NT2/D1 (cell line): ENCODE measurements at regions not wholly inside any gene's neighbourhood (a gene's known extent, or its start where the extent isn't known, plus 50 kb on each side); places are given as distances from the start of the nearest gene placed in this dataset.

Source experiments
- DNase-seq: peaks from one replicate; pipeline ENCODE4 v3.0.0-alpha.2; 2011; ENCODE audit warnings: low read depth, low spot score
- H3K27me3 ChIP-seq: 2 replicates; pipeline ENCODE4 v1.6.0; 2011; ENCODE audit warnings: mild to moderate bottlenecking; ENCODE audit not compliant: insufficient read length, insufficient read depth
- H3K36me3 ChIP-seq: 2 replicates; pipeline ENCODE4 v1.6.1; 2011; ENCODE audit warnings: mild to moderate bottlenecking, low read length, mixed read lengths; ENCODE audit not compliant: insufficient read depth, insufficient read length
- H3K4me1 ChIP-seq: 2 replicates; pipeline ENCODE4 v1.5.1; 2011; ENCODE audit not compliant: insufficient read depth, insufficient read length
- H3K4me3 ChIP-seq: 2 replicates; pipeline ENCODE4 v1.5.1; 2011; ENCODE audit warnings: low read depth; ENCODE audit not compliant: insufficient read length
- H3K9ac ChIP-seq: 2 replicates; pipeline ENCODE4 v1.6.0; 2011; ENCODE audit warnings: low read depth; ENCODE audit not compliant: insufficient read length
- H3K9me3 ChIP-seq: 2 replicates; pipeline ENCODE4 v1.5.1; 2011; ENCODE audit warnings: mild to moderate bottlenecking, low read length; ENCODE audit not compliant: insufficient read depth
- SUZ12 ChIP-seq: IDR thresholded peaks from 2 replicates; pipeline ENCODE4 v1.6.1; 2011; ENCODE audit not compliant: insufficient read length, insufficient read depth; ENCODE audit errors: extremely low read depth
- YY1 ChIP-seq: IDR thresholded peaks from 2 replicates; pipeline ENCODE4 v1.6.1; 2011; ENCODE audit not compliant: insufficient read length, insufficient read depth
- ZNF274 ChIP-seq: IDR thresholded peaks from 2 replicates; pipeline ENCODE4 v1.6.1; 2011; ENCODE audit warnings: mild to moderate bottlenecking, low read depth, low read length

DNA sequence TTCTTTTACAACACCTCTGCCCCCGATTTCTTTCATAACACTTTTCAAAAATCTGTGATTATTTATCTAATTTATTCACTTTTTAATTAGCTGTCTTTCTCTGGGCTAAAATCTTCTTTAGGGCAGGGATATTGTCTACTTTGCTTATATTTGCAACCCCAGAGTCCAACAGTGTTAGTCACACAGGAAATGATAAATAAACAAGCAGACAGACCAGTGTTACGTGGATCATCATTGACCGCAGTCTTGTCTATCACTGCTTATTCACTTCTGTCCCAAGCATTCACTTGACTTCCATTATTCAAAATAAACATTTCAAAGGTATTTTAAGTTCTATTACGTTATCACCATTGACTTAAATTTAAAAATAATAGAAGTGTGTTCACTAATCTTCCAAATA lies 237.6 kb upstream of the UBE2E3 start:
- no peak overlapping the region for H3K4me3 ChIP-seq

DNA sequence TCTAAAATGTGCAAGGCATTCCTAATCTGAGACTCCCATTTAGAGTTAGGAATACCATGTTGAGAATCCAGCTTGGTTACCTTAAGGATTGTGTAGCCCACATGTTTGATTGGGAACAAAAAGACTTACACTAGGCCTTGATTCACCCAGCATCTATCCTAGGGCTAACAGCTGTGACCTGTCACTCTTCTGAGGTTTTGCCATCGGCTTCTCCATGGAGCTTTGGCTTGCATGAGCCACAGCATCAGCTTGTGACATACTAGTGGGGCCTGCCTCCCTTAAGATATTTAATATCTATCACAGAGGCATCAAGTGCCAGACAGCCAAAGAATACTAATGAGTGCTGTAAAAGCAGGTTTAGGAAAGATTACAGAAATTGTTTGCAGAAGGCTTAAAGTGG lies 241.3 kb upstream of the UBE2E3 start:
- no peaks in the 10 kb centered on the region for H3K4me1 ChIP-seq
- no peaks in the 10 kb centered on the region for H3K9me3 ChIP-seq
- TF ChIP-seq SUZ12 (no peak), ZNF274 (no peak), YY1 (no peak)
- no peaks in the 10 kb centered on the region for H3K27me3 ChIP-seq
- no peak for DNase-seq
- H3K4me3 ChIP-seq, result no peak overlapping the region
- H3K36me3 ChIP-seq, result no peaks in the 10 kb centered on the region
- H3K9ac ChIP-seq, result no peak overlapping the region

More for the DNA sequence above, 237.6 kb upstream of the UBE2E3 start:
- H3K36me3 ChIP-seq, result no peaks in the 10 kb centered on the region
- no peak overlapping the region for H3K9ac ChIP-seq
- DNase-seq, result no peak
- TF ChIP-seq YY1, result no peak
- TF ChIP-seq SUZ12, result no peak
- no peak for TF ChIP-seq ZNF274
- H3K27me3 ChIP-seq, result no peaks in the 10 kb centered on the region
- no peaks in the 10 kb centered on the region for H3K4me1 ChIP-seq
- no peaks in the 10 kb centered on the region for H3K9me3 ChIP-seq

DNA sequence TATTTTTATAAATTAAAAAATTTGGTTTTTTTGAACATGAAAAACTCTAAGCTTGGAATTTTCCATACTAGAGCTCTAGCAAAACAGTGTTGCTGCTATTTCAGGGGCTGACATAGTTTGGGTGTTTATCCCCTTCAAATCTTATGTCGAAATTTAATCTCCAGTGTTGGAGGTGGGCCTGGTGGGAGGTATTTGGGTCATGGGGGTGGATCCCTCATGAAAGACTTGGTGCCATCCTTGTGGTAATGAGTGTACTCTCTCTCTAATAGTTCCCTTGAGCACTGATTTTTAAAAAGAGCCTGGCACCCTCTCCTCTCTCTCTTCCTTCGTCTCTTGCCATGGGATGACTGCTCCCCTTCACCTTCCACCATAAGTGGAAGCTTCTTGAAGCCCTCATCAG lies 244.6 kb upstream of the UBE2E3 start:
- no peaks in the 10 kb centered on the region for H3K36me3 ChIP-seq
- no peak overlapping the region for H3K9ac ChIP-seq
- no peak overlapping the region for H3K4me3 ChIP-seq
- H3K4me1 ChIP-seq, result no peaks in the 10 kb centered on the region
- H3K27me3 ChIP-seq, result no peaks in the 10 kb centered on the region
- DNase-seq, result no peak
- no peaks in the 10 kb centered on the region for H3K9me3 ChIP-seq
- TF ChIP-seq ZNF274 (no peak), YY1 (no peak), SUZ12 (no peak)

DNA sequence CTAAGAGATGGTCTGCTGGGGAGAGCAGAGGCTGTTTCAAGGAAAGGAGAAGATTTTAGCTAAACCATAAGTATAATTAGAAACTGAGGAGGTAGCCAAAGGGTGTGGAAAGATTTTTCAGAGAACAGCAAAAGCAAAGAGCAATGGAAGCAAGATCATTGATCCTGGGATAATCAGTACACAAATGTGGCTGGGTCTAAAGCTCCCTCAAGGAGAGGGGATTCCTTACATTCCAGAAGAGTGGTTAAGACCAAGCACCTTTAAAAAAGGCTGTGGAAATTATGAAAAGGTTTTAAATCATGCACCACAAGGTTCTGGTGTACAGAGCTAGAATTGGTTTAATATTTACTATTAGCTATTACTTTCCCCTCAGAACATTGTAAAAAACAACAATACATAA lies 246.0 kb upstream of the UBE2E3 start:
- no peaks in the 10 kb centered on the region for H3K4me1 ChIP-seq

DNA sequence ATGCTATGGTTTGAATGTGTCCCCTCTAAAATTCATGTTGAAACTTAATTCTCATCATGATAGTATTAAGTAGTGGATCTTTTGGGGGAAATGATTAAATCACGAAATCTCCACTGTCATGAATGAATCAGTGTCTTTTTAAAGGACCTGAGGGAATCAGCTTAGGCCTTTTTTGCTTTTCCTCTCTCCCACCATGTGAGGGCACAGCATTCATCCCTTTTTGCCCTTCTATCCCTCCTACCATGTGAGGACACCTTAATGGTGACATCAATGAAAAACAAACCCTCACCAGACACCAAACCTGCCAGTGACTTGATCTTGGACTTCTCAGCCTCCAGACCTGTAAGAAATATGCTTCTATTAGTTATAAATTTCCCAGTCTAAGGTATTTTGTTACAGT lies 247.1 kb upstream of the UBE2E3 start:
- Histone ChIP-seq H3K9ac (no peak overlapping the region), H3K36me3 (no peaks in the 10 kb centered on the region), H3K4me3 (no peak overlapping the region), H3K27me3 (no peaks in the 10 kb centered on the region), H3K9me3 (no peaks in the 10 kb centered on the region), H3K4me1 (no peaks in the 10 kb centered on the region)
- no peak for TF ChIP-seq SUZ12
- TF ChIP-seq YY1, result no peak
- TF ChIP-seq ZNF274, result no peak
- DNase-seq, result no peak

More for the DNA sequence above, 246.0 kb upstream of the UBE2E3 start:
- no peaks in the 10 kb centered on the region for H3K9me3 ChIP-seq
- peak; percentile 9 for DNase-seq
- TF ChIP-seq ZNF274, result no peak
- TF ChIP-seq SUZ12, result no peak
- no peak for TF ChIP-seq YY1
- H3K36me3 ChIP-seq, result no peaks in the 10 kb centered on the region
- H3K9ac ChIP-seq, result no peak overlapping the region
- H3K27me3 ChIP-seq, result no peaks in the 10 kb centered on the region
- no peak overlapping the region for H3K4me3 ChIP-seq

DNA sequence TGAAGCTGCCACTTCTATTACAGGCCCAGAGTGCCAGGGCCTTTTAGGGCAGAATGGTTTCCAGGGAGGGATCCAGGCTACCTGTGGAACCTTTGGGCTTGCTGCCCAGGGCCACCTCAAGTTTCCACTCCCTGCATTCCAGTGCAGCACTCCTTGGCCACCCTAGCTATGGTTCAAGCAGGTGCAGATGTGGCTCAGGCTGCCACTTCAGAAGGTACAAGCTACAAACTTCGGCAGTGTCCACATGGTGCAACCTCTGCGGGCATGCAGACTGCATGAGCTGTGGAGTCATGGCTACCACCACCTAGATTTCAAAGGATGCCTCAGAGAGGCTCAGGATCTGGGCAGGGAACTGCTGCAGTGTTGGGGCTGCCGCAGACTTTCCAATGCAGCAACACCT lies 248.1 kb upstream of the UBE2E3 start:
- Histone ChIP-seq H3K4me3 (no peak overlapping the region), H3K4me1 (no peaks in the 10 kb centered on the region), H3K9ac (no peak overlapping the region), H3K9me3 (no peaks in the 10 kb centered on the region), H3K36me3 (no peaks in the 10 kb centered on the region), H3K27me3 (no peaks in the 10 kb centered on the region)
- DNase-seq, result no peak
- no peak for TF ChIP-seq YY1
- TF ChIP-seq SUZ12, result no peak
- no peak for TF ChIP-seq ZNF274

DNA sequence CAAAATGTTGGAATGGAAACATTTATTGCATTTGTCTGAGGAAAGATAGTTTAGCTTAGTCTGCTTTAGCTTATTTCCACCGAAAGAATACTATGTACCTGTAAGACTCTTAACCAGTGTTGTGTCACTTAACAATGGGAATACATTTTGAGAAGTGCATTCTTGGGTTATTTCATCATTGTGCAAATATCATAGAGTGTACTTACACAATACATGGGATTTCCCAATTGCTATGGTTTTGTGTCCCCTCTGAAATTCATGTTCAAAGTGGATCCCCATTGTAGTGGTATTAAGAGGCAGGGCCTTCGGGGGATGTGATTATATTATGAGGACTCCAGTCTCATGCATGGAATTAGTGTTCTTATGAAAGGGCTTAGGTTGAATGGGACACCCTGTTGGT lies 249.4 kb upstream of the UBE2E3 start:
- no peaks in the 10 kb centered on the region for H3K9me3 ChIP-seq
- H3K27me3 ChIP-seq, result no peaks in the 10 kb centered on the region
- no peaks in the 10 kb centered on the region for H3K4me1 ChIP-seq
- no peak overlapping the region for H3K4me3 ChIP-seq
- no peaks in the 10 kb centered on the region for H3K36me3 ChIP-seq
- TF ChIP-seq ZNF274 (no peak), SUZ12 (no peak), YY1 (no peak)
- DNase-seq, result no peak
- no peak overlapping the region for H3K9ac ChIP-seq

DNA sequence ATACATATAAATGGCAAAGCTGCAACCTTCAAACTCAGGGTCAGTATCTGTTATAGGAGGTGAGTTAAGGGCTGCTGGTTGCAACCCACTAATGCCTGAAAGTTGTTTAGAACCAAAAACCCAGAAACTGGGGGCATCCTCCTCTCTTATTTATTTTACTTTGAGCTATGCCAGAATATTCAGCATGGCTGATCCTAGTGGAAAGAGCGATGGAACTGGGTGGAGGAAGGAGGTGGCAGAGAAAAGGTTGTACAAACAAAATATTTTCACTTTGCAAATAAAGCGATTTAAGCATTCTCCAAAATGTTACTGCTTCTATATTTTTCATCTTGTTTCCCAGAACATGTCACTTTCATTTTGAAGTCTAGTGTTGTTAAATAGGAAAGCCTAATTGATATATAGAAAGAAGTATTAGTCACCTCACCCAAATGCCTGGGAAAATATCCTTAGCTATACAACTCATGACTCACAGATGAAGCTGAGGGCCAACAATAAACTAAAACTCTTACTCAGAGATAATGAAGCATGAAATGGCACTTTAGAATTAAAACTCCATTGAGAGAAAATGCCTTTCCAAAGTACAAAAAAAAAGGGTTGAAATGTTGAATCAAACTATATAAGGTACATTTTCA lies 251.4 kb upstream of the UBE2E3 start:
- no peak for DNase-seq

More for the DNA sequence above, 251.4 kb upstream of the UBE2E3 start:
- H3K4me1 ChIP-seq, result no peaks in the 10 kb centered on the region
- no peak for TF ChIP-seq YY1
- TF ChIP-seq SUZ12, result no peak
- no peak for TF ChIP-seq ZNF274
- H3K4me3 ChIP-seq, result no peak overlapping the region
- no peaks in the 10 kb centered on the region for H3K36me3 ChIP-seq
- H3K9ac ChIP-seq, result no peak overlapping the region
- no peaks in the 10 kb centered on the region for H3K9me3 ChIP-seq
- H3K27me3 ChIP-seq, result no peaks in the 10 kb centered on the region
